ENCODE measurements at regions not wholly inside any gene's neighbourhood (a gene's known extent, or its start where the extent isn't known, plus 50 kb on each side); places are given as distances from the start of the nearest gene placed in this dataset.

DNA sequence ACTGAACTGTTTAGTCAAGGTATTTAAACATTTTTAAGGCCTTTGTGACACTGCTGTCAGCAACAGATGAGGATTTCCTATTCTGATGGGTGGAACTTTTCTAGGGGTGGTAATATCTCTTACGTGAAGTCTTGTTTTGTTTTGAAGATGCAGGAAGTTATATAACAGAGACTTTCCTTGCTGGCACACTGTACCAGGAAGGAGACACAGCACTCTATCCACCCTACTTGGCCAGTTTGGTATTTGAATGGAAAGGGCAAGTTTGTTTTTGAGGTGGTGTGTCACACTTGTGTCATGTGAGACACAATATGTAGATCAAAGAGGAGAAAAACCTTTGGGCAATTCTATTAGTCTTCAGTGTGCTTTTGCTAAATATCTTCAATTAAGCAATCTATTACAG lies 51.6 kb upstream of the SRP54 start:
- H3K27me3 Mint-ChIP-seq: no peaks in the 10 kb centered on the region
- peak overlapping the region; percentile 99 for H3K27ac Mint-ChIP-seq
- no peaks in the 10 kb centered on the region for H3K9me3 Mint-ChIP-seq
- H3K4me3 Mint-ChIP-seq: peak overlapping the region; percentile 60
- peaks cover 55% of the 10 kb centered on the region for H3K4me1 Mint-ChIP-seq (ENCODE audit: low read depth)
- DNase-seq: no peak
- peaks cover 3% of the 10 kb centered on the region for H3K36me3 Mint-ChIP-seq (ENCODE audit: low read depth)

DNA sequence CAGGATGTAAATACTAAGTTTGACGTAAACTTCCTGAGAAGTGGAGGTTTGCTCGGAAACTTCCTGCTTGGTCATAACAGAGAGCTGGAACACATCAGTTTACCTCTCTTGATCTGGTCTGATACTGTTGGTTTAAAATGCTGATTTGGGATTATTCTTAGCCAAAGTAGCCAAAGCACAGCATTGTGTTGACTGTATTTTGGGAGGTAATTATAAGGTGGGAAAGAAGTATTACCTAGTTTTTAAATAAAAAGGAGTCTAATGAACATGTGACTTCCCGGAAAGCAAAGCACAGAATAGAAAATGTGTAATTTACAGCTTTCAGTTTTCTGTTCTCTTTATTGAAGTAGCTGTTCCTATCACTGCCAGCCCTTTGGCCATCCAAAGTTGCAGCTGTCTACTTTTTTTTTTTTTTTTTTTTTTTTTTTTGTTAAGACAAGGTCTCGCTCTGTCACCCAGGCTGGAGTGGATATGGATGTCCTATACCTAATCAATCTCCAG lies 52.2 kb upstream of the SRP54 start:
- DNase-seq: no peak
- Mint-ChIP-seq H3K4me1 (ENCODE audit: low read depth) (peaks cover 54% of the 10 kb centered on the region), H3K27me3 (no peaks in the 10 kb centered on the region), H3K4me3 (peak overlapping the region; percentile 60), H3K36me3 (ENCODE audit: low read depth) (peaks cover 3% of the 10 kb centered on the region), H3K9me3 (no peaks in the 10 kb centered on the region), H3K27ac (peak overlapping the region; percentile 99)

DNA sequence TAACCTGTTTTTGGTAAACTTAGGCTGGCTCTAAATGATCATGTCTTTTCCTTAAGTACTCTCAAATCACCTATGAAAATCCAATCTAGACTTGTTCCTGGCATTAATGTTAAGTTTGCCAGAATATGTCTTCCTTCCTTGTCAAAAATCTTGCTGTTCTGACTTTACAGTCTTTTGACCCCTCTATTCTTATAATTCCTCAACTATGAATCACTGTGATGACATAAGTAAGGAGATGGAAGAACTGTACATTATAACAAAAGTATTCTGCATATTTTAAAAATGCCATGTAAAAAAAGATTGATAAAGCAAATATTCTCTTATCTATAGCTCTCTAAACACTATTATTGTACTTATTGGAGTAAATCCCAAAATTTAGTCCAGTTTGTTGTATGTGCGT lies 51.4 kb upstream of the BAZ1A start:
- Mint-ChIP-seq H3K27me3 (no peaks in the 10 kb centered on the region), H3K9me3 (no peaks in the 10 kb centered on the region), H3K36me3 (ENCODE audit: low read depth) (no peaks in the 10 kb centered on the region), H3K4me1 (ENCODE audit: low read depth) (peaks cover 30% of the 10 kb centered on the region), H3K27ac (no peak overlapping the region), H3K4me3 (no peak overlapping the region)
- no peak for DNase-seq

Data from activated T-cell treated with anti-CD3 and anti-CD28 coated beads, Interleukin-2, amount 50 U/mL, for 24 hours (primary cell).